ENCODE measurements at regions not wholly inside any gene's neighbourhood (a gene's known extent, or its start where the extent isn't known, plus 50 kb on each side); places are given as distances from the start of the nearest gene placed in this dataset.

DNA sequence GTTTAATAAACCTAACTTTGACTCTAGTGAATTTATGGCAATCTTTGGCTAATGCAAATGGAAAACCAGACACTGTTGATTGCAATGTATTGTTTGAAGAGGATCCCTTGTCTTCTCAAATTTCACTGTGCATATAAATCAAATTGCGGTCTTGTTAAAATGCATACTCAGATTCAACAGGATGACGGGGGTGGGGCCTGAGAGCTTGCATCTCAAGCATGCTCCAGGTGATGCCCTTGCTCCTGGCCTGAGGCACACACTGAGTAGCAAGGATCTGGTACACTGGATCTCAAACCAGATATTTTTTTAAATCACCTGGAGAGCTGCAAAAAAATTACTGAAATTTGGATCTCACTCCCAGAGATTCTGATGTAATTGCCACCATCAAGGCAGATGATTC lies 463.7 kb downstream of the DNAH5 start:
- intact Hi-C loops (cut with DNase I; ENCODE audit: low total_unique reads) = loop anchor here (10.0 kb wide), 1 partner anchor 1196 kb away; no protein-coding TSS in a partner anchor
- H3K4me3 ChIP-seq = no peak overlapping the region
- 69 to 79% (median 74%) methylated on average over 2 of the region's 2 CpGs for WGBS, 5 donors
- H3K27me3 ChIP-seq (replicated peaks in 1 of 7) = peaks cover 0 to 16% (median 0%) of the 10 kb centered on the region in 7 donors
- H3K36me3 ChIP-seq = no peaks in the 10 kb centered on the region
- no peak overlapping the region for H3K27ac ChIP-seq
- H3K9me3 ChIP-seq = no peaks in the 10 kb centered on the region
- no peak for DNase-seq
- H3K4me1 ChIP-seq = no peaks in the 10 kb centered on the region
- TF ChIP-seq POLR2A (IDR thresholded peaks at IDR 0.05) (no peak), POLR2AphosphoS5 (IDR thresholded peaks at IDR 0.05) (no peak)
- TF ChIP-seq, protein P1, sequence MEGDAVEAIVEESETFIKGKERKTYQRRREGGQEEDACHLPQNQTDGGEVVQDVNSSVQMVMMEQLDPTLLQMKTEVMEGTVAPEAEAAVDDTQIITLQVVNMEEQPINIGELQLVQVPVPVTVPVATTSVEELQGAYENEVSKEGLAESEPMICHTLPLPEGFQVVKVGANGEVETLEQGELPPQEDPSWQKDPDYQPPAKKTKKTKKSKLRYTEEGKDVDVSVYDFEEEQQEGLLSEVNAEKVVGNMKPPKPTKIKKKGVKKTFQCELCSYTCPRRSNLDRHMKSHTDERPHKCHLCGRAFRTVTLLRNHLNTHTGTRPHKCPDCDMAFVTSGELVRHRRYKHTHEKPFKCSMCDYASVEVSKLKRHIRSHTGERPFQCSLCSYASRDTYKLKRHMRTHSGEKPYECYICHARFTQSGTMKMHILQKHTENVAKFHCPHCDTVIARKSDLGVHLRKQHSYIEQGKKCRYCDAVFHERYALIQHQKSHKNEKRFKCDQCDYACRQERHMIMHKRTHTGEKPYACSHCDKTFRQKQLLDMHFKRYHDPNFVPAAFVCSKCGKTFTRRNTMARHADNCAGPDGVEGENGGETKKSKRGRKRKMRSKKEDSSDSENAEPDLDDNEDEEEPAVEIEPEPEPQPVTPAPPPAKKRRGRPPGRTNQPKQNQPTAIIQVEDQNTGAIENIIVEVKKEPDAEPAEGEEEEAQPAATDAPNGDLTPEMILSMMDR (IDR thresholded peaks at IDR 0.05 in 8 of 11, conservative IDR thresholded peaks at IDR 0.05 in 3 of 11) = no peak

- Histone ChIP-seq H3K9me3 (peaks cover 0 to 7% (median 0%) of the 10 kb centered on the region in 8 donors), H3K4me1 (no peaks in the 10 kb centered on the region), H3K4me3 (no peak overlapping the region), H3K27me3 (replicated peaks in 1 of 7) (peaks cover 0 to 16% (median 0%) of the 10 kb centered on the region in 7 donors), H3K27ac (no peak overlapping the region), H3K36me3 (no peaks in the 10 kb centered on the region)
- DNase-seq = no peak
- no peak for TF ChIP-seq POLR2AphosphoS5 (IDR thresholded peaks at IDR 0.05)
- TF ChIP-seq, protein P1 (IDR thresholded peaks at IDR 0.05 in 8 of 11, conservative IDR thresholded peaks at IDR 0.05 in 3 of 11) = peak in 6 of 11 experiments; percentile 17 to 44 (median 32)
- intact Hi-C loops (cut with DNase I; ENCODE audit: low total_unique reads) = no loop called here
- 31 to 37% (median 32%) methylated on average over 9 of the region's 9 CpGs for WGBS, 5 donors
Measured at GRCh38 chr5:13478831-13479465, 465.5 kb downstream of the DNAH5 start.

- Histone ChIP-seq H3K9me3 (peaks cover 0 to 7% (median 0%) of the 10 kb centered on the region in 8 donors), H3K4me3 (no peak overlapping the region), H3K36me3 (no peaks in the 10 kb centered on the region), H3K4me1 (no peaks in the 10 kb centered on the region), H3K27ac (no peak overlapping the region), H3K27me3 (replicated peaks in 1 of 7) (peaks cover 0 to 16% (median 0%) of the 10 kb centered on the region in 7 donors)
- 66 to 83% (median 67%) methylated on average over 7 of the region's 7 CpGs for WGBS, 5 donors
- intact Hi-C loops (cut with DNase I; ENCODE audit: low total_unique reads) = no loop called here
- DNase-seq = no peak
- TF ChIP-seq POLR2A (IDR thresholded peaks at IDR 0.05) (no peak), POLR2AphosphoS5 (IDR thresholded peaks at IDR 0.05) (no peak)
- TF ChIP-seq, protein P1 (IDR thresholded peaks at IDR 0.05 in 8 of 11, conservative IDR thresholded peaks at IDR 0.05 in 3 of 11) = no peak
Measured at GRCh38 chr5:13477118-13477737, 467.3 kb downstream of the DNAH5 start.

- intact Hi-C loops (cut with DNase I; ENCODE audit: low total_unique reads) = no loop called here
- no peaks in the 10 kb centered on the region for H3K36me3 ChIP-seq
- WGBS, 5 donors = 57 to 76% (median 71%) methylated on average over 5 of the region's 5 CpGs
- H3K27me3 ChIP-seq (replicated peaks in 1 of 7) = no peaks in the 10 kb centered on the region
- peaks cover 0 to 12% (median 2%) of the 10 kb centered on the region in 8 donors for H3K9me3 ChIP-seq
- H3K4me3 ChIP-seq = no peak overlapping the region
- no peaks in the 10 kb centered on the region for H3K4me1 ChIP-seq
- TF ChIP-seq POLR2AphosphoS5 (IDR thresholded peaks at IDR 0.05) = no peak
- no peak for TF ChIP-seq POLR2A (IDR thresholded peaks at IDR 0.05)
- TF ChIP-seq, protein P1 (IDR thresholded peaks at IDR 0.05 in 8 of 11, conservative IDR thresholded peaks at IDR 0.05 in 3 of 11) = no peak
- H3K27ac ChIP-seq = no peak overlapping the region
- DNase-seq = no peak
Measured at GRCh38 chr5:13472842-13473241, 471.6 kb downstream of the DNAH5 start.
